WI38 (cell line): ENCODE measurements at regions not wholly inside any gene's neighbourhood (a gene's known extent, or its start where the extent isn't known, plus 50 kb on each side); places are given as distances from the start of the nearest gene placed in this dataset.

ENCODE experiments used
- H3K4me3 ChIP-seq: 2 replicates; pipeline ENCODE4 v1.5.1; 2011; ENCODE audit warnings: low read depth, mild to moderate bottlenecking, control low read depth, low read length
- CTCF ChIP-seq: IDR thresholded peaks from 2 replicates; pipeline ENCODE4 v1.5.1; 2012; ENCODE audit warnings: low read depth, mild to moderate bottlenecking, control low read depth, low read length

- no peak for TF ChIP-seq CTCF
- no peak overlapping the region for H3K4me3 ChIP-seq
Observed at GRCh38 chr9:108386859-108387384, 468.9 kb downstream of the ACTL7B start.

- TF ChIP-seq CTCF = no peak
Observed at GRCh38 chr9:108386032-108386431, 469.8 kb downstream of the ACTL7B start.

GRCh38 chr9:108383796-108384195 is 472.0 kb downstream of the ACTL7B start:
- TF ChIP-seq CTCF = no peak

More at GRCh38 chr9:108386032-108386431, 469.8 kb downstream of the ACTL7B start:
- H3K4me3 ChIP-seq = no peak overlapping the region

GRCh38 chr9:108382310-108382709 is 473.5 kb downstream of the ACTL7B start:
- H3K4me3 ChIP-seq = no peak overlapping the region
- no peak for TF ChIP-seq CTCF

More at GRCh38 chr9:108383796-108384195, 472.0 kb downstream of the ACTL7B start:
- H3K4me3 ChIP-seq = no peak overlapping the region

- no peak overlapping the region for H3K4me3 ChIP-seq
- no peak for TF ChIP-seq CTCF
Observed at GRCh38 chr9:108377881-108378280, 477.9 kb downstream of the ACTL7B start.

- no peak overlapping the region for H3K4me3 ChIP-seq
- TF ChIP-seq CTCF = no peak
Observed at GRCh38 chr9:108377382-108377781, 478.4 kb downstream of the ACTL7B start.

GRCh38 chr9:108376140-108376539 is 479.6 kb downstream of the ACTL7B start:
- H3K4me3 ChIP-seq = no peak overlapping the region
- TF ChIP-seq CTCF = no peak
